ENCODE measurements at regions not wholly inside any gene's neighbourhood (a gene's known extent, or its start where the extent isn't known, plus 50 kb on each side); places are given as distances from the start of the nearest gene placed in this dataset.

DNA sequence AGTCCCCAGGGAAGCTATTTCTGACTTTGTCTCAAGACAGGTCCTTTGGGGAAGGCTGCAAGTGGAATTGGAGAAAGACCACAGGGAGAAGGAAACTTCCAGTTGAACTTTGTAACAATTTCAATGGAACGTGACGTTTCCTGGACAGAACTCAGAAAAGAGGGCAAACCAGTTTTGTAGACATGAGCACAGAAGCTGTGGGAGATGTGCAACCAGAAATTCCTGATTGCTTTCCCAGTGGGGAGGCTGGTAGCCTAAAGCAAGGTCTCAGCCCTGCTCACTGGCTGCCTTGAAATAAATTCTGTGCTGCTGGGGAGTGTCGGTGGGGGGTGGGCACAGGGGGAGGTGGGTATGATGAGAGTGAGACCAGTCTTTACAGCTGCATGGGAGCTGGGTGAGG, 1206.7 kb upstream of the ADGRL2 start:
- peaks cover 42% of the 10 kb centered on the region for H3K9me3 Mint-ChIP-seq
- no peaks in the 10 kb centered on the region for H3K36me3 ChIP-seq (ENCODE audit: control insufficient read depth, insufficient read depth, low read length)
- H3K27me3 ChIP-seq (ENCODE audit: control insufficient read depth, insufficient read depth, low read length, poor library complexity, severe bottlenecking): no peaks in the 10 kb centered on the region
- no peaks in the 10 kb centered on the region for H3K4me1 ChIP-seq (ENCODE audit: control insufficient read depth, insufficient read depth, low read length)
- TF ChIP-seq, protein P1, sequence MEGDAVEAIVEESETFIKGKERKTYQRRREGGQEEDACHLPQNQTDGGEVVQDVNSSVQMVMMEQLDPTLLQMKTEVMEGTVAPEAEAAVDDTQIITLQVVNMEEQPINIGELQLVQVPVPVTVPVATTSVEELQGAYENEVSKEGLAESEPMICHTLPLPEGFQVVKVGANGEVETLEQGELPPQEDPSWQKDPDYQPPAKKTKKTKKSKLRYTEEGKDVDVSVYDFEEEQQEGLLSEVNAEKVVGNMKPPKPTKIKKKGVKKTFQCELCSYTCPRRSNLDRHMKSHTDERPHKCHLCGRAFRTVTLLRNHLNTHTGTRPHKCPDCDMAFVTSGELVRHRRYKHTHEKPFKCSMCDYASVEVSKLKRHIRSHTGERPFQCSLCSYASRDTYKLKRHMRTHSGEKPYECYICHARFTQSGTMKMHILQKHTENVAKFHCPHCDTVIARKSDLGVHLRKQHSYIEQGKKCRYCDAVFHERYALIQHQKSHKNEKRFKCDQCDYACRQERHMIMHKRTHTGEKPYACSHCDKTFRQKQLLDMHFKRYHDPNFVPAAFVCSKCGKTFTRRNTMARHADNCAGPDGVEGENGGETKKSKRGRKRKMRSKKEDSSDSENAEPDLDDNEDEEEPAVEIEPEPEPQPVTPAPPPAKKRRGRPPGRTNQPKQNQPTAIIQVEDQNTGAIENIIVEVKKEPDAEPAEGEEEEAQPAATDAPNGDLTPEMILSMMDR (conservative IDR thresholded peaks at IDR 0.05): no peak
- no peaks in the 10 kb centered on the region for H3K36me3 Mint-ChIP-seq (ENCODE audit: low read depth)
- H3K4me3 Mint-ChIP-seq: no peak overlapping the region
- H3K9me3 ChIP-seq (ENCODE audit: control insufficient read depth, low read length): peaks cover 11% of the 10 kb centered on the region
- no peak for DNase-seq
- H3K9ac ChIP-seq (ENCODE audit: extremely low read depth, low read length, poor library complexity, severe bottlenecking): no peak overlapping the region
- no peak overlapping the region for H3K27ac Mint-ChIP-seq
- H3K4me3 ChIP-seq (ENCODE audit: low read length): no peak overlapping the region
- H3K27ac ChIP-seq (ENCODE audit: low read depth, low read length): no peak overlapping the region
- no peaks in the 10 kb centered on the region for H3K4me1 Mint-ChIP-seq
- no peaks in the 10 kb centered on the region for H3K27me3 Mint-ChIP-seq (ENCODE audit: insufficient read depth)
- WGBS, 2 experiments (ENCODE audit: insufficient coverage in 1 of 2, insufficient read length in 1 of 2): 93 to 96% methylated on average over 3 of the region's 3 CpGs

DNA sequence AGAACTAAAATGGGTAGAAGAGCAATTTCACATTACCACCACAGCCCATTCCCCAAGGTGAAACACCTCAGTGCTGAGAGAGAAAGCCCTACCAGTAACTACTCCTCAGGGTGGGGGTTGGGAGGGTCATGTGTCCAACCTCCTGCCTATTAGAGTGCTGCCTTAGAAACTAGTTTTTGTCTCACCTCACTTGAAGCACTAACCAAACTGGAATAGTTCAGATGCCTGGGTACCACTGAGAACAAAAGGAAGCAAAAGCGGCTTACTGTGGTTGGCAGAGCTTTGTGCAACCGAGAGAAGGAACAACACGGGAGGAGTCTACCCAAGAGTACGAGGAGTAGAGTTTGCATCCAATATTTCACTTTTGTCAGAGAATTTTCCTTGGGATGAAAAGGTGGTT, 1207.5 kb upstream of the ADGRL2 start:
- Mint-ChIP-seq H3K36me3 (ENCODE audit: low read depth) (no peaks in the 10 kb centered on the region), H3K4me3 (no peak overlapping the region), H3K27me3 (ENCODE audit: insufficient read depth) (no peaks in the 10 kb centered on the region), H3K27ac (no peak overlapping the region), H3K9me3 (peaks cover 36% of the 10 kb centered on the region), H3K4me1 (no peaks in the 10 kb centered on the region)
- H3K9ac ChIP-seq (ENCODE audit: extremely low read depth, low read length, poor library complexity, severe bottlenecking): no peak overlapping the region
- H3K27ac ChIP-seq (ENCODE audit: low read depth, low read length): no peak overlapping the region
- no peaks in the 10 kb centered on the region for H3K4me1 ChIP-seq (ENCODE audit: control insufficient read depth, insufficient read depth, low read length)
- H3K9me3 ChIP-seq (ENCODE audit: control insufficient read depth, low read length): peaks cover 11% of the 10 kb centered on the region
- H3K4me3 ChIP-seq (ENCODE audit: low read length): no peak overlapping the region
- no peaks in the 10 kb centered on the region for H3K27me3 ChIP-seq (ENCODE audit: control insufficient read depth, insufficient read depth, low read length, poor library complexity, severe bottlenecking)
- no peak for DNase-seq
- TF ChIP-seq, protein P1 (conservative IDR thresholded peaks at IDR 0.05): no peak
- no peaks in the 10 kb centered on the region for H3K36me3 ChIP-seq (ENCODE audit: control insufficient read depth, insufficient read depth, low read length)
- WGBS, 2 experiments (ENCODE audit: insufficient coverage in 1 of 2, insufficient read length in 1 of 2): 94 to 95% methylated on average over 3 to 4 of the region's 4 CpGs

DNA sequence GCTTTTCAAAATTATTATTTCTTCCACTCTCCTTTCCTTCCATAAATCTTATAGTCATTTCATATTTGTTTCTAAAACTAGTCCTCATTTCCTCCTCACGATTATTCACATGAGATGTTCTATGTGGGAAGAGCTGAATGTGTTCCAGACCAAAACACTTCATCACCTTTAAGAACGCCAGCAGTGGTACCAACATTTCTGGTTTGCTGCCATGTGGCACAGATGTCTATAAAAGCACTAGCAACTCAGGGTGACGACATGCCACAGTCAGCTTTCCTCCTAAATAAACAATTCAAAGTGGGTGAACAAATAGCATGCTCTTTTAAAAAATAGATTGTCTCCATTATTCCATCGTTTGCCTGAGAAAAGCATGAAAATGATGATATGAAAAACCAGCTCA, 1217.8 kb upstream of the ADGRL2 start:
- 94 to 100% methylated on average over 1 to 4 of the region's 4 CpGs for WGBS, 2 experiments (ENCODE audit: insufficient coverage in 1 of 2, insufficient read length in 1 of 2)
- no peak overlapping the region for H3K4me3 ChIP-seq (ENCODE audit: low read length)
- Mint-ChIP-seq H3K4me3 (no peak overlapping the region), H3K9me3 (peaks cover 23% of the 10 kb centered on the region), H3K4me1 (no peaks in the 10 kb centered on the region), H3K27me3 (ENCODE audit: insufficient read depth) (no peaks in the 10 kb centered on the region), H3K27ac (no peak overlapping the region), H3K36me3 (ENCODE audit: low read depth) (peaks cover 3% of the 10 kb centered on the region)
- H3K9ac ChIP-seq (ENCODE audit: extremely low read depth, low read length, poor library complexity, severe bottlenecking): no peak overlapping the region
- no peaks in the 10 kb centered on the region for H3K4me1 ChIP-seq (ENCODE audit: control insufficient read depth, insufficient read depth, low read length)
- DNase-seq: no peak
- H3K27ac ChIP-seq (ENCODE audit: low read depth, low read length): no peak overlapping the region
- peaks cover 20% of the 10 kb centered on the region for H3K9me3 ChIP-seq (ENCODE audit: control insufficient read depth, low read length)
- no peaks in the 10 kb centered on the region for H3K36me3 ChIP-seq (ENCODE audit: control insufficient read depth, insufficient read depth, low read length)
- TF ChIP-seq, protein P1 (conservative IDR thresholded peaks at IDR 0.05): no peak
- H3K27me3 ChIP-seq (ENCODE audit: control insufficient read depth, insufficient read depth, low read length, poor library complexity, severe bottlenecking): no peaks in the 10 kb centered on the region

All from endodermal cell (in vitro differentiated cells).